PC-3 (cell line): ENCODE measurements at regions not wholly inside any gene's neighbourhood (a gene's known extent, or its start where the extent isn't known, plus 50 kb on each side); places are given as distances from the start of the nearest gene placed in this dataset.

Experiments
- ATAC-seq: fragments of 200-7000 bp; cut with Tn5 transposase; 2 replicates; pipeline ENCODE4 v1.9.1; 2020; ENCODE audit warnings: mild to moderate bottlenecking, moderate library complexity
- BruUV-seq: library from RNA; stranded (reverse); fragments of 400-500 nt; replicated peaks from 2 replicates; lab custom pipeline; 2021; lab: Mats Ljungman, UMichigan
- CTCF ChIA-PET: fragments of 300-600 bp; sonication (Branson Sonifier 250); formaldehyde crosslinking; loops from one replicate; lab custom pipeline; 2022; ENCODE audit warnings: antibody characterized with exemption; lab: Charles Lee
- POLR2A ChIA-PET: fragments of 300-600 bp; sonication (Branson Sonifier 250); formaldehyde crosslinking; loops from one replicate; lab custom pipeline; 2022; ENCODE audit warnings: antibody characterized with exemption; ENCODE audit not compliant: unreplicated experiment; lab: Charles Lee
- DNase-seq: peaks from one replicate; pipeline ENCODE4 v3.0.0-alpha.2; 2015
- H2AFZ ChIP-seq: fragments of 300-600 bp; sonication (generic); 2 replicates; pipeline ENCODE4 v1.6.0; 2016; ENCODE audit warnings: antibody characterized with exemption, low read length
- H3F3A ChIP-seq: fragments of 300-600 bp; sonication (generic); one replicate; pipeline ENCODE4 v1.6.0; 2017; ENCODE audit warnings: antibody characterized with exemption, low read length, control low read depth, mild to moderate bottlenecking; ENCODE audit not compliant: unreplicated experiment
- H3K27ac ChIP-seq: fragments of 300-600 bp; sonication (generic); 2 replicates; pipeline ENCODE4 v1.5.1; 2016; ENCODE audit warnings: mild to moderate bottlenecking, low read length
- H3K27me3 ChIP-seq: fragments of 300-600 bp; sonication (generic); 2 replicates; pipeline ENCODE4 v1.6.1; 2016; ENCODE audit warnings: low read length, mixed read lengths
- H3K36me3 ChIP-seq: fragments of 300-600 bp; sonication (generic); 2 replicates; pipeline ENCODE4 v1.6.1; 2016; ENCODE audit warnings: low read depth, mixed run types, low read length, mixed read lengths
- H3K4me1 ChIP-seq: fragments of 300-600 bp; sonication (generic); 2 replicates; pipeline ENCODE4 v1.5.1; 2016; ENCODE audit warnings: low read length; ENCODE audit not compliant: insufficient read depth
- H3K4me2 ChIP-seq: fragments of 300-600 bp; sonication (generic); 2 replicates; pipeline ENCODE4 v1.6.0; 2016; ENCODE audit warnings: low read length
- H3K4me3 ChIP-seq: fragments of 300-600 bp; sonication (generic); 2 replicates; pipeline ENCODE4 v1.5.1; 2016; ENCODE audit warnings: mild to moderate bottlenecking, low read length, mixed read lengths
- H3K79me2 ChIP-seq: fragments of 300-600 bp; sonication (generic); 2 replicates; pipeline ENCODE4 v1.6.1; 2017; ENCODE audit warnings: low read length, mixed read lengths
- H3K9ac ChIP-seq: fragments of 300-600 bp; sonication (generic); 2 replicates; pipeline ENCODE4 v1.6.0; 2016; ENCODE audit warnings: mild to moderate bottlenecking, low read length
- H3K9me2 ChIP-seq: fragments of 300-600 bp; sonication (generic); replicated peaks from 2 replicates; pipeline ENCODE4 v1.6.1; 2016; ENCODE audit warnings: mixed run types, low read length, mixed read lengths
- H3K9me3 ChIP-seq: fragments of 300-600 bp; sonication (generic); 2 replicates; pipeline ENCODE4 v1.6.1; 2016; ENCODE audit warnings: low read length, mixed read lengths
- H4K20me1 ChIP-seq: fragments of 300-600 bp; sonication (generic); 2 replicates; pipeline ENCODE4 v1.6.1; 2016; ENCODE audit warnings: low read length, mixed read lengths
- EZH2 ChIP-seq: fragments of 300-600 bp; sonication (generic); IDR thresholded peaks from one replicate; pipeline ENCODE4 v1.6.1; 2017; ENCODE audit warnings: antibody characterized with exemption, mild to moderate bottlenecking, low read length; ENCODE audit not compliant: unreplicated experiment
- EZH2phosphoT487 ChIP-seq: fragments of 300-600 bp; sonication (generic); IDR thresholded peaks from 2 replicates; pipeline ENCODE4 v1.6.1; 2018; ENCODE audit warnings: mild to moderate bottlenecking, antibody characterized with exemption, low read length, borderline replicate concordance
- intact Hi-C: fragments of 100-400 bp; cut with micrococcal nuclease; formaldehyde crosslinking; loops from 2 replicates; pipeline ENCODE4 v1.9.0; 2023
- TF ChIP-seq, protein P1 (sequence below): fragments of 300-600 bp; sonication (generic); conservative IDR thresholded peaks from 2 replicates; pipeline ENCODE4 v1.5.1; 2017; ENCODE audit warnings: antibody characterized with exemption, low read depth, mild to moderate bottlenecking, low read length

DNA sequence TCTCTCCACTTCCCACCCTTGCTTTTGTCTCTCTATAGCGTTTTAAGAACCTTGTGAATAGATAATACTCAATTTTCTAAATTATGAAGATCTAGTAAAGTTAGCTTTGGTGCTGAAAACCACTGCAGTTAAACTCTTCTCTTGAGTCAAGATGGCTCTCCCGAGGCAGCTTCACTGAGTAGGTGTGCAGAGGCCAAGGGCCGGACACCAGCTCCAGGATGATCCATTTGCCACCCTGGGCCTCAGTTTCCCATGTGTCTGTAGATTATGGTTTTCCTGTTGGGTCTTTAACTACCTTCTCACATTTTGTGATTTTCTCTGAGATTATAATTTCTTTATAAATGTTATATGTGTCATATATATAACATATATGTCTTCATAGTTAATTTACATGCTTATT is 68.5 kb upstream of the SH3RF3 start:
- H3F3A ChIP-seq, result no peaks in the 10 kb centered on the region
- H3K9me2 ChIP-seq, result no peaks in the 10 kb centered on the region
- H3K27me3 ChIP-seq, result no peaks in the 10 kb centered on the region
- POLR2A ChIA-PET, result no interaction called here
- no peak overlapping the region for H3K4me2 ChIP-seq
- no peak overlapping the region for H3K4me3 ChIP-seq
- no peaks in the 10 kb centered on the region for H3K79me2 ChIP-seq
- H3K9me3 ChIP-seq, result no peaks in the 10 kb centered on the region
- no peak overlapping the region for H2AFZ ChIP-seq
- CTCF ChIA-PET, result no interaction called here
- no peaks in the 10 kb centered on the region for H4K20me1 ChIP-seq
- H3K4me1 ChIP-seq, result no peaks in the 10 kb centered on the region
- H3K9ac ChIP-seq, result no peak overlapping the region
- no peak overlapping the region for H3K27ac ChIP-seq
- TF ChIP-seq EZH2 (no peak), EZH2phosphoT487 (no peak)
- TF ChIP-seq, protein P1, sequence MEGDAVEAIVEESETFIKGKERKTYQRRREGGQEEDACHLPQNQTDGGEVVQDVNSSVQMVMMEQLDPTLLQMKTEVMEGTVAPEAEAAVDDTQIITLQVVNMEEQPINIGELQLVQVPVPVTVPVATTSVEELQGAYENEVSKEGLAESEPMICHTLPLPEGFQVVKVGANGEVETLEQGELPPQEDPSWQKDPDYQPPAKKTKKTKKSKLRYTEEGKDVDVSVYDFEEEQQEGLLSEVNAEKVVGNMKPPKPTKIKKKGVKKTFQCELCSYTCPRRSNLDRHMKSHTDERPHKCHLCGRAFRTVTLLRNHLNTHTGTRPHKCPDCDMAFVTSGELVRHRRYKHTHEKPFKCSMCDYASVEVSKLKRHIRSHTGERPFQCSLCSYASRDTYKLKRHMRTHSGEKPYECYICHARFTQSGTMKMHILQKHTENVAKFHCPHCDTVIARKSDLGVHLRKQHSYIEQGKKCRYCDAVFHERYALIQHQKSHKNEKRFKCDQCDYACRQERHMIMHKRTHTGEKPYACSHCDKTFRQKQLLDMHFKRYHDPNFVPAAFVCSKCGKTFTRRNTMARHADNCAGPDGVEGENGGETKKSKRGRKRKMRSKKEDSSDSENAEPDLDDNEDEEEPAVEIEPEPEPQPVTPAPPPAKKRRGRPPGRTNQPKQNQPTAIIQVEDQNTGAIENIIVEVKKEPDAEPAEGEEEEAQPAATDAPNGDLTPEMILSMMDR, result no peak
- no peaks in the 10 kb centered on the region for H3K36me3 ChIP-seq
- no TSS peak for BruUV-seq
- no peak for DNase-seq
- intact Hi-C loops, result no loop called here
- ATAC-seq, result no peak

DNA sequence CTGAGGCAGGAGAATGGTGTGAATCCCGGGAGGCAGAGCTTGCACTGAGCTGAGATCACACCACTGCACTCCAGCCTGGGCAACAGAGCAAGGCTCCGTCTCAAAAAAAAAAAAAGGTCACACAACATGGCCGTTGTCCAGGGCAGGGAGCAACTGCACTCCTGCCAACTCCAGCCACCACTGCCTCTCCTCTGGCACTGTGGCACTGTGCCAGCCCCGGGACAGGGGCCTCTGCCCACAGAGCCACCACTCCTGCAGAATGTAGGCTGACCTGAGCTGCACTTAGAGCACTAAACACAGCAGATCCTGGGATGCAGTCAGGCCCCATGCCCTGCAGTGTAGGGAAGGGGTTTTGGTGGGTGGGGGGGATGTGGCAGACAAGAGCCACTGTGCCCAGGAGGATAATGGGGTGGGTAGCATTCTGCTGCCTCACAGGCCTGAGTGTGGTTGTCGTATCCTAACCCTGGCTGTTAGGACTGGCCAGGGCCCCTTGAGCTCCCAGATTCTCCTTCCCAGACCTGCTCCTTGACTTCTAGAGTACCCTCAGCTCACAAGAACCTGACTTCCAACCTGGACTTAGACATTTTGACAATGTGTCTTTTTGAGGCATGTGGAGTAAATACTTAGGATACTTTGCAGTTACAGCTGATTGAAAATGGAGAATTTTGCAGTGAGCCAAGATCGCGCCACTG is 69.4 kb upstream of the SH3RF3 start:
- Histone ChIP-seq H4K20me1 (no peaks in the 10 kb centered on the region), H3K9ac (no peak overlapping the region), H3K4me2 (no peak overlapping the region), H3K27ac (no peak overlapping the region), H3K9me2 (no peaks in the 10 kb centered on the region), H3K9me3 (no peaks in the 10 kb centered on the region), H3K27me3 (no peaks in the 10 kb centered on the region), H3K79me2 (no peaks in the 10 kb centered on the region), H3K36me3 (no peaks in the 10 kb centered on the region), H3K4me3 (no peak overlapping the region), H2AFZ (no peak overlapping the region), H3F3A (no peaks in the 10 kb centered on the region), H3K4me1 (no peaks in the 10 kb centered on the region)
- intact Hi-C loops, result no loop called here
- POLR2A ChIA-PET, result no interaction called here
- TF ChIP-seq EZH2 (no peak), EZH2phosphoT487 (no peak)
- TF ChIP-seq, protein P1, result no peak
- no peak for DNase-seq
- ATAC-seq, result no peak
- CTCF ChIA-PET, result no interaction called here
- no TSS peak for BruUV-seq

DNA sequence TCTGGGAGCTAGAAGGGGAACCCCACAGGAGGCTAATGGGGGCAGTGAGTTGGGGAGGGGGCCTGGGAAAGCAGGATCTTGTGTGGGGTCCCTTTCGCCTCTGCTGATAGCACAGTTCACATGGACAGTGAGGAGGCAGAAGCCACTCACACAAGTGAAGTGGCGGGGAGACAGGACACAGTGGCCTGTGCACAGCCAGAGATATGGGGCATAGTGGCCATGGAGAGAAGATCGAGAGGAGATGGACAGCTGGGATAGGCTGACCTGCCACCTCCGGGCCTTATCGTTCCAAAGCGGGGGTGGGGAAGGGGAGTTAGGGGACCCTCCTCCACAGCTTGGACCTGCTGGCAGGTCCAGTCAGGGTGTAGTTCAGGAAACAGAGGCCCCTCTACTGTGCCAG is 69.8 kb upstream of the EDAR start:
- DNase-seq (no peak), ATAC-seq (no peak)
- ChIA-PET POLR2A (no interaction called here), CTCF (no interaction called here)
- no peak overlapping the region for H3K4me2 ChIP-seq
- no peaks in the 10 kb centered on the region for H3K4me1 ChIP-seq
- no peaks in the 10 kb centered on the region for H3K9me2 ChIP-seq
- H2AFZ ChIP-seq, result no peak overlapping the region
- no peaks in the 10 kb centered on the region for H3F3A ChIP-seq
- no peak overlapping the region for H3K9ac ChIP-seq
- no peaks in the 10 kb centered on the region for H4K20me1 ChIP-seq
- no peaks in the 10 kb centered on the region for H3K36me3 ChIP-seq
- H3K27ac ChIP-seq, result no peak overlapping the region
- H3K9me3 ChIP-seq, result no peaks in the 10 kb centered on the region
- H3K27me3 ChIP-seq, result no peaks in the 10 kb centered on the region
- no peak overlapping the region for H3K4me3 ChIP-seq
- no peaks in the 10 kb centered on the region for H3K79me2 ChIP-seq
- TF ChIP-seq, protein P1, result no peak
- TF ChIP-seq EZH2, result no peak
- no peak for TF ChIP-seq EZH2phosphoT487
- intact Hi-C loops, result no loop called here
- BruUV-seq, result no TSS peak
